ENCODE measurements at regions not wholly inside any gene's neighbourhood (a gene's known extent, or its start where the extent isn't known, plus 50 kb on each side); places are given as distances from the start of the nearest gene placed in this dataset.
A peak's percentile ranks its signal among the peaks of the same experiment; 100 is the strongest.

DNA sequence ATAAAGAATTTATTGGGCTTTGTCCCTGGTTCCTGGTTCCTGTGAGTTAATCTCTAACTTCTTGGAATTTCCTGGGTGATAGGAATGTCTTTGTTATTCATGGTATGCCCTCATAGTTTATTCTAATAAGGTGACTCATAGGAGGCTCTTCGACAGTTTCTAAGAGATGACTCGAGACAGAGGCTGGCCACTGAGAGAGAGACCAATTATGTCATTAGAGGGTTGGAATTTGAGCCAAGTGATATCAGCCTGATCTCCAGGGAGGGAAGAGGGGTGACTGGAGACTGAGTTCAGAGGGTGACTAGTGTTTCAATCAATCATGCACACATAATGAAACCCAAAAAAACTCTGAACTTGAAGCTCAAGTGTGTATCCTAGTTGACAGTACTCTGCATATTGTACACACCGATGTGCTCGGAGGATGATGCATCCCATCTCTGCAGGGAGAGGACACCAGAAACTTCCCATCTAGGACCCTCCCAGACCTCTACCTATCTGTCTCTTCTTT, 185.7 kb downstream of the MTCL1 start:
- TF ChIP-seq CTCF (IDR thresholded peaks at IDR 0.05; ENCODE audit: unreplicated experiment) = no peak
- Mint-ChIP-seq H3K4me1 (ENCODE audit: insufficient read depth, unreplicated experiment) (peaks cover 6% of the 10 kb centered on the region), H3K27ac (ENCODE audit: low read depth, unreplicated experiment) (peak overlapping the region; percentile 7), H3K27me3 (ENCODE audit: insufficient read depth, unreplicated experiment) (no peaks in the 10 kb centered on the region), H3K4me3 (ENCODE audit: unreplicated experiment) (no peak overlapping the region), H3K9me3 (ENCODE audit: unreplicated experiment) (peaks cover 16% of the 10 kb centered on the region), H3K36me3 (ENCODE audit: insufficient read depth, unreplicated experiment) (peaks cover 5% of the 10 kb centered on the region)
- ChIA-PET CTCF (no interaction called here), POLR2A (interaction anchor here (0.8 to 1.7 kb wide), 4 partner anchors 20 to 158 kb away, joined by 3 to 8 read pairs (median 3); no protein-coding TSS in a partner anchor)
- no TSS peak for BruUV-seq (replicated peaks)
- peak; percentile 80 for DNase-seq (ENCODE audit: unreplicated experiment)
- intact Hi-C loops (cut with micrococcal nuclease) = loop anchor here (1.0 kb wide), 1 partner anchor 70 kb away; no protein-coding TSS in a partner anchor

DNA sequence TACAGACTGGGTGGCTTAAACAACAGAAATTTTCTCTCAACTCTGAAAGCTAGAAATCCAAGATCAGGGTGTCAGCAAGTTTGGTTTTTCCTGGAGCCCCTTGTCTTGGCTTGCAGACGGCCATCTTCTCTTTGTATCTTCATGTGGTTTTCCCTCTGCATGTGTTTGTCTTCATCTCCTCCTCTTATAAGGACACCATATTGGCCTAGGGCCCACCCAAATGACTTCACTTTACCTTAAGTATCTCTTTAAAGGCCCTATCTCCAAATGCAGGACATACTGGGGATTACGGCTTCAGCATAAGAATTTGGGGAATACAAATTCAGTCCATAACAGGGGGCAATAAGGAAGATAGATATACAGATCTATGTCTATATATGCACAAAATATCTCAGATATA, 187.9 kb downstream of the MTCL1 start:
- Mint-ChIP-seq H3K36me3 (ENCODE audit: insufficient read depth, unreplicated experiment) (peaks cover 5% of the 10 kb centered on the region), H3K4me1 (ENCODE audit: insufficient read depth, unreplicated experiment) (peaks cover 6% of the 10 kb centered on the region)
- no TSS peak for BruUV-seq (replicated peaks)

DNA sequence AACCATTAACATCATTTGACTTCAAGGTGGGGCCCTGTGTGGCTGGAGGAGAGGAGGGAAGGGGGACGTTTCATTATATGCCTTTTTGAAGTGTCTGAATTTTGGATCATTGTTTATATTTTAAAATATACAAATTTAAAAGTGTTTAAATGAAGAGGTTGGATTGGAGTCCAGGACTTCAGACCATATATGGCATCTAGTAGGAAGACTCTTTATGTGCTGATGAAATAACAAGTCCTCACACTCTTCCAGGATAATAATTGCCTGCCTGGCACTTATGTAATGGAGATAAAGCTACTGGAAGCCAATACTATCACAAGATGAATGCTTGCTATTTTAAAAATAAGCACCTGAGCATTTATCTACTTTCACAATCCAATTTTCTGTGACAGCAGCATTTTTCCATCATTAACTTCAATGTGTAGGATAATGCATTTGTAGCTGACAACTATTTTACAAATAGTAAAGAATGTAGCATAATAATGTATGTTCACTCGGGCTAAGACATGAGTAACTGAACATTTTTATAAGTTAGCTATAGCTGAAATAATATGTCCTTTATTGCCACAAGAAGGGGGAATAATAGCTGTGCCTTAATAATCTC, 188.4 kb downstream of the MTCL1 start:
- BruUV-seq (replicated peaks) = no TSS peak
- H3K9me3 Mint-ChIP-seq (ENCODE audit: unreplicated experiment) = peaks cover 6% of the 10 kb centered on the region
- H3K36me3 Mint-ChIP-seq (ENCODE audit: insufficient read depth, unreplicated experiment) = peaks cover 5% of the 10 kb centered on the region
- H3K4me3 Mint-ChIP-seq (ENCODE audit: unreplicated experiment) = no peak overlapping the region
- no peaks in the 10 kb centered on the region for H3K27me3 Mint-ChIP-seq (ENCODE audit: insufficient read depth, unreplicated experiment)
- ChIA-PET CTCF (interaction anchor here (0.6 kb wide), 1 partner anchor 492 kb away, joined by 3 read pairs; no protein-coding TSS in a partner anchor), POLR2A (no interaction called here)
- peak overlapping the region; percentile 68 for H3K27ac Mint-ChIP-seq (ENCODE audit: low read depth, unreplicated experiment)
- DNase-seq (ENCODE audit: unreplicated experiment) = no peak
- intact Hi-C loops (cut with micrococcal nuclease) = no loop called here
- no peak for TF ChIP-seq CTCF (IDR thresholded peaks at IDR 0.05; ENCODE audit: unreplicated experiment)
- peaks cover 6% of the 10 kb centered on the region for H3K4me1 Mint-ChIP-seq (ENCODE audit: insufficient read depth, unreplicated experiment)

More for the DNA sequence above, 187.9 kb downstream of the MTCL1 start:
- ChIA-PET CTCF (interaction anchor here (0.6 kb wide), 1 partner anchor 492 kb away, joined by 3 read pairs; no protein-coding TSS in a partner anchor), POLR2A (no interaction called here)
- DNase-seq (ENCODE audit: unreplicated experiment) = no peak
- no peak for TF ChIP-seq CTCF (IDR thresholded peaks at IDR 0.05; ENCODE audit: unreplicated experiment)
- peaks cover 6% of the 10 kb centered on the region for H3K9me3 Mint-ChIP-seq (ENCODE audit: unreplicated experiment)
- intact Hi-C loops (cut with micrococcal nuclease) = no loop called here
- peak overlapping the region; percentile 68 for H3K27ac Mint-ChIP-seq (ENCODE audit: low read depth, unreplicated experiment)
- no peak overlapping the region for H3K4me3 Mint-ChIP-seq (ENCODE audit: unreplicated experiment)
- H3K27me3 Mint-ChIP-seq (ENCODE audit: insufficient read depth, unreplicated experiment) = no peaks in the 10 kb centered on the region

DNA sequence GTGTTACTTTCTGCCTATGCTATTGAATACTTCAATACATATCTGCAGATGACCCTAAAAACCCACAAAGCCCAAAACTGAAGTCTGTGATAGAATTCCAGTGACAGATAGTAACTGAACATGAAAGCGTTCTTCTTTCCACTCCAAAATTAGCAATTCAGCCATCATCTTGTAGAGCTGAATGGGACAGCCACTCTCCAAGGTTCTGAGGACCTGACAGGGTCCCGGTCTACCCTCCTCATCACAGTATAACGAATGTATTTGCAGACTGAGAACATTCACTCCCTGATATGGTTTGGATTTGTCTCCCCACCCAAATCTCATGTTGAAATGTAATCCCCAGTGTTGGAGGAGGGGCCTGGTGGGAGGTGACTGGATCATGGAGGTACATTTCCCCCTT, 189.5 kb downstream of the MTCL1 start:
- H3K27ac Mint-ChIP-seq (ENCODE audit: low read depth, unreplicated experiment) = no peak overlapping the region
- peaks cover 6% of the 10 kb centered on the region for H3K9me3 Mint-ChIP-seq (ENCODE audit: unreplicated experiment)
- no peak for TF ChIP-seq CTCF (IDR thresholded peaks at IDR 0.05; ENCODE audit: unreplicated experiment)
- H3K4me3 Mint-ChIP-seq (ENCODE audit: unreplicated experiment) = no peak overlapping the region
- peaks cover 5% of the 10 kb centered on the region for H3K36me3 Mint-ChIP-seq (ENCODE audit: insufficient read depth, unreplicated experiment)
- CTCF ChIA-PET = interaction anchor here (0.6 to 0.7 kb wide), 3 partner anchors 15 to 218 kb away, joined by 3 read pairs; no protein-coding TSS in a partner anchor
- DNase-seq (ENCODE audit: unreplicated experiment) = no peak
- POLR2A ChIA-PET = interaction anchor here (1.0 to 1.1 kb wide), 2 partner anchors 50 to 188 kb away, joined by 3 read pairs; no protein-coding TSS in a partner anchor
- peaks cover 6% of the 10 kb centered on the region for H3K4me1 Mint-ChIP-seq (ENCODE audit: insufficient read depth, unreplicated experiment)
- intact Hi-C loops (cut with micrococcal nuclease) = no loop called here
- BruUV-seq (replicated peaks) = no TSS peak
- no peaks in the 10 kb centered on the region for H3K27me3 Mint-ChIP-seq (ENCODE audit: insufficient read depth, unreplicated experiment)

Data from MCF 10A (cell line).